OCI-LY3 (cell line): ENCODE measurements at regions not wholly inside any gene's neighbourhood (a gene's known extent, or its start where the extent isn't known, plus 50 kb on each side); places are given as distances from the start of the nearest gene placed in this dataset.

Source experiments
- CTCF ChIP-seq: fragments of 200-600, 300-600 bp; sonication (generic); IDR thresholded peaks from 2 replicates; pipeline ENCODE4 v1.5.1; 2014; ENCODE audit warnings: antibody characterized with exemption, low read length, low read depth
- EZH2phosphoT487 ChIP-seq: fragments of 200-600 bp; shearing (Covaris generic); IDR thresholded peaks from 2 replicates; pipeline ENCODE4 v1.6.1; 2018; ENCODE audit warnings: antibody characterized with exemption, mixed run types, low read depth

DNA sequence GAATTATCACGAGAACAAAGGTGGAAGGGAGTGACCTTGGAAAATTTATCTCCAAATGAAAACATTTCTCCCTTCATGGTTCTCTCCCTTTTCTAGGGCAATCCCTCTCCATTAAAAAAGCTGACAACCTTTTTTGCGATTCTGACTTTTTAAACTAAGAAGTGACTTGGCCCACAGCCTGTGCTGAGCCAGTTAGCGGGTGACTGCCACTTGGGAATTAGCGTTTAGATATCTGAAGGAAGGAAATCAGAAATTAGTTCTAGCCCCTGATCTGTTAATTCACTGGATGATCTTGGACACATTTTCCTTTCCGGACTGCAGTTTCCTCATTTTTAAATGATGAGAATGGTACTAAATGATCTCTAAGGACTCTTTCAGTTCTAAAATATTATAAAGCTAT lies 245.0 kb downstream of the FBXO8 start:
- TF ChIP-seq CTCF (no peak), EZH2phosphoT487 (no peak)
